ENCODE measurements at regions not wholly inside any gene's neighbourhood (a gene's known extent, or its start where the extent isn't known, plus 50 kb on each side); places are given as distances from the start of the nearest gene placed in this dataset.

- no peak for DNase-seq
Observed at GRCh38 chr2:65549631-65550030, 117.2 kb upstream of the SPRED2 start.

- peak; percentile 27 to 37 for DNase-seq
Observed at GRCh38 chr2:65549257-65549627, 116.8 kb upstream of the SPRED2 start.

GRCh38 chr2:65548576-65549256 lies 116.3 kb upstream of the SPRED2 start:
- DNase-seq, result no peak

GRCh38 chr2:65548064-65548463 lies 115.7 kb upstream of the SPRED2 start:
- no peak for DNase-seq

- no peak for DNase-seq
Observed at GRCh38 chr2:65545837-65546805, 113.7 kb upstream of the SPRED2 start.

GRCh38 chr2:65541773-65542172 lies 109.4 kb upstream of the SPRED2 start:
- DNase-seq, result no peak

- DNase-seq, result no peak
Observed at GRCh38 chr2:65539633-65540032, 107.2 kb upstream of the SPRED2 start.

- no peak for DNase-seq
Observed at GRCh38 chr2:65537651-65538385, 105.4 kb upstream of the SPRED2 start.

- no peak for DNase-seq
Observed at GRCh38 chr2:65536596-65536995, 104.2 kb upstream of the SPRED2 start.

- DNase-seq, result no peak
Observed at GRCh38 chr2:65532937-65533336, 100.5 kb upstream of the SPRED2 start.

GRCh38 chr2:65532326-65532725 lies 99.9 kb upstream of the SPRED2 start:
- no peak for DNase-seq

- DNase-seq, result no peak
Observed at GRCh38 chr2:65530547-65531320, 98.3 kb upstream of the SPRED2 start.

GRCh38 chr2:65529419-65529818 lies 97.0 kb upstream of the SPRED2 start:
- DNase-seq, result no peak

- DNase-seq, result no peak
Observed at GRCh38 chr2:65528241-65528574, 95.8 kb upstream of the SPRED2 start.

- no peak for DNase-seq
Observed at GRCh38 chr2:65527451-65528240, 95.2 kb upstream of the SPRED2 start.

- DNase-seq, result no peak
Observed at GRCh38 chr2:65525616-65526231, 93.3 kb upstream of the SPRED2 start.

GRCh38 chr2:65522922-65523321 lies 90.5 kb upstream of the SPRED2 start:
- DNase-seq, result no peak

- DNase-seq, result no peak
Observed at GRCh38 chr2:65518751-65519150, 86.4 kb upstream of the SPRED2 start.

GRCh38 chr2:65514555-65515195 lies 82.3 kb upstream of the SPRED2 start:
- DNase-seq, result no peak

- no peak for DNase-seq
Observed at GRCh38 chr2:65512783-65513182, 80.4 kb upstream of the SPRED2 start.

GRCh38 chr2:65511306-65511705 lies 78.9 kb upstream of the SPRED2 start:
- DNase-seq, result no peak

Data from activated CD4-positive, alpha-beta T cell treated with anti-CD3 and anti-CD28 coated beads, Interleukin-2, amount 50 U/mL, for 48 hours (primary cell).